Iris pigment epithelial cell (primary cell): ENCODE measurements at regions not wholly inside any gene's neighbourhood (a gene's known extent, or its start where the extent isn't known, plus 50 kb on each side); places are given as distances from the start of the nearest gene placed in this dataset.
A peak's percentile ranks its signal among the peaks of the same experiment; 100 is the strongest.
"Not testable (repeated sequence)": the region's sequence is repeated elsewhere in the genome, so short reads cannot be mapped to it uniquely, and the experiment has no call there.

Experiments
- DNase-seq: peaks from one replicate; pipeline ENCODE4 v3.0.0-alpha.2; 2011; ENCODE audit warnings: low read depth

DNA sequence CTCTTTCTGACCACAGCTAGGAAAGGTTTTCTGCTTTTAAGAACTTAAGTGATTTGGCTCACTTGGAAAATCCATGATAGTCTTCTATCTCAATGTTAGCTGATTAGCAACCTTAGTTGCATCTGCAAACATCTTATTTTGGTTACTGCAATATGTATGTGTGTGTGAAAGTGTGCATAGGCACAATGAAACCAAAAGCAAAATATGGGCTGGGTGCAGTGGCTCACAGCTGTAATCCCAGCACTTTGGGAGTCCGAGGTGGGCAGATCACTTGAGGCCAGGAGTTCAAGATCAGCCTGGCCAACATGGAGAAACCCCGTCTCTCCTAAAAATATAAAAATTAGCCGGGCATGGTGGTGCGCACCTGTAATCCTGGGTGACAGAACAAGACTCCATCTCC, 246.9 kb upstream of the NCAM1 start:
- not testable (repeated sequence) for DNase-seq

DNA sequence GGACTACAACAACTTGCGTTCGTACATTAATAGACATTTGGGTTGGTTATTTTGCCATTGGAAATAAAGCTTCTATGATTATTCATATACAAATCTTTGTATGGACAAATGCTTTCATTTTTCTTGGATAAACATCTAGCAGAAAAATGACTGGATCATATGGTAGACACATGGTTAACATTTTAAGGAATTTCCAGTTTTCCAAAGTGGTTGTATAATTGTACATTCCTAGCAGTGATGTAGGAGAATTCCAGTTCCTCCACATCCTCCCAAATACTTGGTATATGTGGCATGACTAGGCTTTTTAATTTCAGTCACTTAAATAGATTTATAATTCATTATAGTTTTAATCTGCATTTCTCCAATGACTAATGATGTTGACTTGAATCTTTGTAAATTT, 246.2 kb upstream of the NCAM1 start:
- no peak for DNase-seq

DNA sequence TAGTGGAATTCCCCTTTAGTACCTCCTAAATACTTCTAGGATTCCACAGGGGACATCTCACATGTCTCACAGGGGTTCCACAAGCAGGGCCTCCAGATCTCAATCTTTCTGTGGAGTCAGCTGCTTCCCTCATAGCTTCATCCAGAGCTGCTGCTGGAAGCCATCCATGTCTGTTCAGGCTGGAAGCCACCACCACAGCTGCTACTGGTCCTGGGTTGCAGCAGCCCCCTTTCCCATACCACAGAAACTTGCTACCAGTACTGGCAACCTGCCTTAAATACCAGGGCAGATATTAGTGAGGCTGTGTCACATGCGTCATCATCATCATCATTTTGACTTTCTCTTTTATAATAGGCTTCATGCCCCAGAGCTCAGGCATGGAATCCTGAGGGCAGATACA, 242.7 kb upstream of the NCAM1 start:
- no peak for DNase-seq

DNA sequence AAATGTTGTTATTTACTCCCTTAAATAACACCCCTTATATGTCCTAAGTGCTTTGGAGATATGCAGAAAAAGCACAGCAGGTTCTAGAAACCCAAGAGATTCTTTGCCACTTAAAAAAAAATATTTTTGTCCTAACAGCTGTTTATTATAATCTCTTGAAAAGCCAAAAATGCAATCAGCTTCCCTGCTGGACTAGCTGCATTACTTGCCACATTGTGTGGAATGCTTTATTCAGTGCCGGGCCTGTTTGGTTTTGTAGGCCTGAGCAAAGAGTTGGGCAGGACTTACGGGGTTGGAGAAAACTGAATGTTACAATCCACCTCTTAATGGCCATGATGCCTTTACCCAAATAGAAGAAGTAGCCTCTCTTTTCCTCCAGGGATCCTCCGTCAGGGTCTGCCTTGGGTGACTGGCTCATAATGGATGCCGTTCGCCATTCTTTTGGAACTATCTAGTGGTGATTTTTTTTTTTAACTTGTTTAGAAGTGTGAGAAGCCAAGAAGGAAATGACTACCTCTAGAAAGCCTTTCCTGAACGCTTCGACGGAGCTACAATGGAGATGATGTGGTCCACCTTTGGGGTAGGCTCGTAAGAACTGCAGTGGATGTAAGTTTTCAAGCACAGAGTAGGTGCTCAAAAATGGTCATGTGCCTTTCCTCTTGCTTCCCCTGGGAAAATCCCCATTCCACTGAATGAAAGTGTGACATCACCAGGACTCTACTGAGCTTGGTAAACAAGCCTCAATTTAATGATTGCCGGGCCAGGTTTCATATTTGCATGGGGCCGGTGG, 241.3 kb upstream of the NCAM1 start:
- no peak for DNase-seq

DNA sequence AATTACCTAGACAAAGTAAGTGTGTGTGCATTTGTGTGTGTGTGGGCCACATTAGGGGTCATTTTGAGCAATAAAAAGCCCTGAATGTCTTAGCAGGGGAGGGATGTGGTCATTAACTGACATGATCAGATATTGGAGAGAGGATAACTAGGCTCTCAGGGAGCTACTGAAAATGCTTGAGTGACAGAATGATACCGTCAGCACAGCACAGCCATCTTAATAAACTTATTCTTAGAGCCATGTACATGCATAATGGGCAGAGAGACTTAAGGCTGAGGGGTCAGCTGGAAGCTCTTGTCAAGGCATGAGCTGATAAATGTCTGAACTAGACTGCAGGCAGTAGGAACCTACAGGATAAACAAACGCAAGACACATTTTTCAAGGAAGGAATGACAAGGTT, 239.1 kb upstream of the NCAM1 start:
- no peak for DNase-seq

DNA sequence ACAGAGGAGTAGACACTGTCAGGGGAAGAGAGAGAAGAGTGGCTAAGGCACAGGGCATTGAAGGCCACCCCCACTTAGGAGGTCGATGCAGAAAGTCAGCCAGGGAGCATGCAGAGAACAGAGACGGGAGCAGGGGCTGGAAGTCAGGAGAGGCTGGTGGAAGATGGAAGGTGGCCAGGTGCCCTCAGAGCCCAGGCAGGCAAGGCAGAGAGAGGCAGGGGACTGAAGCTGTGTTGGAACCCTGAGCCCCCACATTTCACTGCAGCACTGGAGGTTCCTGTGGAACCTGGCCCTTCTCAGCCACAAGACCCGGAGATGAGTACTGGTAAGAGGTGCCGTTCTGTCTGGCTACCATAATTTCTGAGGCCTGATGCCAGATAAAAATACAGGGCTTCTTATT, 238.3 kb upstream of the NCAM1 start:
- no peak for DNase-seq

DNA sequence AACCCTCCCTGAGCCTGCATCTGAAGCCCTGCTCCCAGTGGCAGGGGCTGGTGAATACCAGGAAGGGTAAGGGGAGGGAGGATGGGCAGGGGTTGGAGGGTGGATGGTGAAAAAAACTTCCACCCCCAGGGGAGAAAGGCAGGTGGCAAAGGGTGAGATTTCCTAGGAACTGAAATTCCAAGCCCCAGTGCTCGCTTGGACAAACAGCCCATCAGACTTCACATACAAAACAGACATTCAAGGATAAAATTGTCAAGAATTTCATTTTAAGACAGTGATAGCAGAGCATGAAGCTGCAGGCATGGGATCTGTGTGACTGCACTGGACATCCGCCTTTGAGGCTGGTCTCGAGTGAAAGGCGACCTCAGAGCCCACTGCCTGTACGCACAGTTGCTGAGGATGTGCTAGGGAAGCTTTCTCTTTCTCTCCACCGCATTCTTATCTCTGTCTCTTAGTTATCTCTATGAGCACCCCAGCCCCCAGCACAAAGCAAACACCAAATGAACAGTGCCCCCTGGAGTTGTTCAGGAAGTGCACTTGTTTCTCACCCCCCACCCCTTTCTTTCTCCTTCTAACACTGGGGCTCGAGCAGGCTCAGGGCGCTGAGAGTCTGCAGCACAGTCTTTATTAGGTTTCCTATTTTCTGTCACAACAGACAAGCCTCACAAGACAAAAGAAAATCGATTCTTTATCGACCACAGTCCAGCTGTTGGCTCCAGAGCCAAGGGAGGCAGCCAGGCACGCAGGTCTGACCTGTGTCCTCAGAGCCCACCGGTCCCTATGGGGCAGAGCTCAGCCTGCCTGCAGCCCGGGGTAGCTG, 237.3 kb upstream of the NCAM1 start:
- no peak for DNase-seq

DNA sequence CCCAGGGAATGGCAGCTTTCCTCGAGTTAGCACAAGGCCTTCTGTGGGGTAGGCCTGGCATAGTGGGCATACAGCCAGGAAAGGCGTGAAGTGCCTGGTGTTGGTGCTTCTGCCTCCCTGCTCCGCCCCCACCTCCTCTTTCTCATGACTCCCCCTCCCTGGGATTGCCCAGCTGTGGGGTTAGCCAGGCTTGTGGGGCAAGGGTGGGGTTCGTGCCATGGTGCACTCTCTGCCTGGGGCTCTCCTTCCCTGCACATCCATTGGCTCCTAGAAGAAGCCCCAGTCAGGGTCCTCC, 236.8 kb upstream of the NCAM1 start:
- no peak for DNase-seq

DNA sequence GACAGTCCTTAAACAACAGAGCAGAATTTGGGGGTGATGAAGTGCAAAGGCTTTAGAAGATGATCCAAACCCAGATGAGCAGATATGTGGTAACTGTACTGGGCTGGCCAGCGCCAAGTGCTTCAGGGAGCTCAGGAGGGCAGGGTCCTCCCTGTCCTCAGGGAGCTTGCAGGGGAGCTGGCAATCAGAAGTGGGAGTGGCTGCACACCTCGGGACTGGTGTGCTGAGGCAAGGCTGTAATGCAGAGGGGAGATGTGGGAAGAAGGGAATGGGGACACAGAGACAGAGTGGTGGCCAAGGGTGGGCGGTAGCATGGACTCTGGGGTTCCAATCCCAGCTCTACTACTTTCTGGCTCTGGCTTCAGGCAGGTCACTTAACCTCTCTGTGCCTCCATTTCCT, 235.6 kb upstream of the NCAM1 start:
- no peak for DNase-seq

DNA sequence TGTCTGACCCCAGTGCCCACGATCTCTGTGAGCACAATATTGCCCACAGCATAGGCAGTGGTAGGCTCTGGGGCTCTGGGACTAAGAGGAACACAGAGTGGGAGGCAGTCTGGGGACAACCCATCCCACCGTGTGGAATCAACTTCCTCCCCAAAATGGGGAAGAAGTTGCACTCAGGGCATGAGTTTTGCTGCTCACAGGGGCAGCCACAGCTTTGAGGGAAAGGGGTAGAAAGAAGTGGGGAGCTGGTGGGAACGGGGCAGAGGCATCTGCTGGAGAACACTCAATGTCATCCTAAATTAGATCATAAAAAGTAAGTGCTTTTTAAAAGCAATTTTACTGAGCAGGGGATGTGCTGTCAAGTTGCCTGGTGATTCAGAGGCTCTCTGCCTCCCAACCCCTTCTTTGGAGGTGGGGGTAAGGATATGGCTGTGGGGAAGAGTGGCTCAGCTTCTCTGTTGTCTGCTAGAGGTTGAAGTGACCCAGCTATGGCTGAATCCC, 233.8 kb upstream of the NCAM1 start:
- DNase-seq = no peak

DNA sequence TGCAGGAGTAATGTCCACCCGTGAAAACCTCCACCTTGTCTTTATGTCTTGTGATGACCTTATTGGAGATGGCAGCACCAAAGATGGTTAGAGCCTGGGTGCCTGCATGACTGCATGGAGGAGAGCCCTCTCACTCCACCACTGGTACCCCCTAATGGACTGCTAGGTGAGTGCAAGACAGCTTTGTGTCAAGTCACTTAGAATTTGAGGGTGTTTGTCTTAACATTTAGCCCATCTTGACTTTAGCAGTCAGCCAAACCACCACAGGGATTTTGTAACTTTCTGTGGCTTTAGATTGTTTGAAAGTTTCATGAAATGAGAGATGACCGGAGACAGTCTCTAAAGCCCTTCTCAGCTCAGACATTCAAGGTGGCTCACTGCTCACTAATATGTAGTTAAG, 232.9 kb upstream of the NCAM1 start:
- no peak for DNase-seq

DNA sequence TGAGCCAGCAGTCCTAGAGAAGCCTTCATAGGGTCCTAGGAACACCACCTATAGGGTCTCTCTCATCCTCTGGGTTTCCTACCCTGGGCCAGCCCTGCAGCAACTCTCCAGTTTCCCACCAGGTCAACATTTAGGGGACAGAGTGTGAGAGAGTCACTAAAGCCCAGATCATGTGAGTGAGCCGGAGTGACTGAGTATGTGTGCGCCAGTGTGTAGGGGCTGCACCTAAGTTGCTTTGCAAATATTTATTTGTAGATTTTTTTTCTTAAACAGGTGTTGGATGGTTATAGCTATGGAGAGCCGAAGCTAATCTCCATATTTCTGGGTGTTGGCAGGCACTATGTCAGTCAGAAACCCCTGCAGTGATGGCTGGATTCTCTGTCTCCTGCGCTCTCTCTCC, 232.5 kb upstream of the NCAM1 start:
- DNase-seq = no peak

DNA sequence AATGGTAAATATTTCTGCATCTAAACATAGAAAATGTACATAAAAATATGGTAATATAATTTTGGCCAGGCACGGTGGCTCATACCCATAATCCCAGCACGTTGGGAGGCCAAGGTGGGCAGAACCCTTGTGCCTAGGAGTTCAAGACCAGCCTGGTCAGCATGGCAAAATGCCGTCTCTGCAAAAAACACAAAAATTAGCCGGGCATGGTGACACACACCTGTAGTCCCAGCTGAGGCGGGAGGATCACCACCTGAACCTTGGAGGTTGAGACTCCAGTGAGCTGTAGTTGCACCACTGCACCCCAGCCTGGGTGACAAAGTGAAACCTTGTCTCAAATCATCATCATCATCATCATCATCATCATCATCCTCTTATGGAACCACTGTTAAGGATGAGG, 230.6 kb upstream of the NCAM1 start:
- DNase-seq = no peak

DNA sequence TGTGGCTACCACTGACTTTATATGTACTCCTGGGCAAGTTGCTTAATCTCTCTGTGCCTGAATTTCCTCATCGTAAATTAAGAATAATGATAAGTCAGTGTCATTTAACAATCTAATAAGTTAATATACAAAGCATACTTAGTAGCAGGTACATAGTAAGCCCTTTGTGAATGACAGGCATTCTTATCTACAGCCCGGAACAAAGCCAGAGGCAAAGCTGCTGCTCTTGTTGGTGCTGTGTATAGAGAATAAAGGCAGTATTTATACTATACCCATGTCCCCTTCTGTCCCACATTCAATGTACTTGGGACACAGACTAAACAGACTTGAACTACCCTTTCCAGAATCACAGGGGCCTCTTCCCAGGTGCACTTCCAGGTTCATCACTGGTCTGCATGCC, 229.7 kb upstream of the NCAM1 start:
- no peak for DNase-seq

DNA sequence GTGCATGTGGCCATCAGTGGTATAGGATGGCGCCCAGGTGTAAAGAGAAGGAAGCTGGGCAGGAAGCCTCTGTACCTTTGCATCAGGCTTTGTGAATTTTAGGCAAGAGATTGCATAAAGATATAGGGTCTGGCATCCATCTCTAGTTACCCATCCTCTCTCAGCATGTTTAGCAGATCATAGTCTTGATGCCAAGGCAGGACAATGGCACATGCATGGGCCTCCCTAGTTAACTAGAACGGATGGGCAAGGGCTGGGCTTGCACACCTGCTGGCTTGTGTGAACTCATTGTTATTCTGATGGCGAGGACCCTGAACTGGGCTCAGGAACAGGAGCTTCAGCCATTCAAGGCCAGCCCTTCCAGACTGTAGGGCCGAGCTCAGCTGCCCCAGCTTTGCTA, 229.2 kb upstream of the NCAM1 start:
- no peak for DNase-seq

DNA sequence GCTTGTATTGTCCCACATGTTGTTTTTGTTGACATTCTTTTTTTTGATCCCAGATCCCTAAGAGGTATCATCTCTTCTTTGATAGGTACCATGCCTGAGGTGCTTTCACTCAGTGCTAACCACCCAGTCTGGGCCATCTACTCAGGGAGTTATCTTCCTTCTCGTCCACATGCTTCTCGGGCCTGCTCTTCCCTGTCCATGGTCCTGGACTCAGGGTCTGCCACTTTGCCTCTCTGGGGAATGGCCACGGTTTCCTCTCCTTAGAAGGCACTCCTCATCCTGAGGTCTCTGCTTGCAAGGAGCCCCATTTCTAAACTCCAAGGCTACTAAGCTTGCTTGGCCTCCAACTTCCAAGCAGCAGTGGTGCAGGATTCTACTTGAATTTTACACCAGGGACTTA, 227.0 kb upstream of the NCAM1 start:
- peak; percentile 46 for DNase-seq

DNA sequence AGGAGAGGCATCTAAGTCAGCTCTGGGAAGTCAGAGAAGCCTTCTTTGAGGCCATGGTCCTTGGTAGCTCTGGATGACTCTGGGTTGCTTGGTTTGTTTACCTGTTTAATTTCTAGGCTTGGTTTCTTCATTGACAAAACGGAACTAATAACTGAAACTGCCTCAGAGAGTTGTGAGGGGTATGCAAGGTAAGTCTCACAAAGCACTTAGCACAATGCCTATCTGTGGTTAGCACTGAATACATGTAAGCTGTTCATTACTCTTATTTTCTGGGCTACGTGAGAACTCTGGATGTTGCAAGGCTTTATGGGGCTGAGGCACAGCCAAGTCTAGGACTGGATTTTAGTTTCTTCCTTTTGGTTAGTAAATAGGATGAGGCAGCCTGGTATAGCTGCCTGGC, 225.8 kb upstream of the NCAM1 start:
- DNase-seq = no peak

DNA sequence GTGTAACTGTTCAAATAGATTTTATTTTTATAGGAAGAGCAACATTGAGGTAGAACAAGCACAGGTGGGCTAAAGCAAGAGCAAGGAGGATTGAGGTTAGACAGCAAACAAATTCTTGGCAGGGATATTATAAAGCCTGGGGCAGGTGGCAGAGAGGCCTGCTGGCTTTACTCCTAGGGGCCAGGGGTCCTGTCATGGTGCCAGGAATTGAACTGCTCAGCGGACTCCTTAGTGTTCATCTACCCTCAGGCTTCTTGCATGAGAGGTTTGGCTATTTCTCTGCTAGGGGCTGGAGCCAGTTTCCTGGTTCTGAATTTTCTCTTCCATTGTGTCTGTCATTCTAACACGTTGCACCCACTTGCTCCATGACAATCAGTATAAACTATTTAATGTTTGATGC, 217.2 kb upstream of the NCAM1 start:
- DNase-seq = no peak

DNA sequence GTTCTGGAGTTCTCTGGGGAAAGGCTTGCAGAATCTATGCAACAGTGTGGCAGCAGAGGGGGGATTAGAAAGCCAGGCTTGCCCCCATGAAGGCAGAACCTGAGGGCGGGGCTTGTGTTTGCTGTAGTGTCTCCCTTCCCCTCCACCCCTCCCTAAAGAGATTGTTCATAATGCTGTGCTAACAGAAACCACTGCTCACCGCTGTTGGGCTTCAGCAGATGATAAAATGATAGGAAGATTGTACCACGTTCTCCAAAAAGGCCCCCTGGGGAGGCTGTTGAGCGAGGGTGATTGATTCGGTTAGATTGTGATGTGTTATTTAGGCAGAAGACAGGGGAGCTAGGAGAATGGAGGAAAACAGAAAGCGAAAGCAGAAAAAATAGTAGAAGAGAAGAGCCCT, 215.2 kb upstream of the NCAM1 start:
- DNase-seq = no peak

DNA sequence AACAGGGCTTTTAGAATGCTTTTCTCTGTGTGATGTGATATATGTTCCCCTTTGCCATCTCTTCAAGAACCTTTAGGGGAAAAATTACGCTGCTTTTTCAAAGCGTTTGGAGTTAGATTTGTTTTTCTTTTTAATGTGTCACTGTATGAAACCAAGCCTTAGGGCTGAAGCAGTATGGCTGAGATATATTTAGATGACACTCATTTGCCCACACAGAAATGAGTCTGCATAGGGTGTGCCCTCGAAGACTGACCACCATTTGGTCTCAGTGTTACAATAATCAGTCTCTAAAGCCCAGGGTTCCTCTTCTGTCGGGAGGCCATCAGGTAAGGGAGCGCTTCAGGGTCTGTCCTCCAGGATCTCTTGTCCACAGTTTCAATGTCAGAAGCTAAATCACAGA, 213.0 kb upstream of the NCAM1 start:
- DNase-seq = no peak

DNA sequence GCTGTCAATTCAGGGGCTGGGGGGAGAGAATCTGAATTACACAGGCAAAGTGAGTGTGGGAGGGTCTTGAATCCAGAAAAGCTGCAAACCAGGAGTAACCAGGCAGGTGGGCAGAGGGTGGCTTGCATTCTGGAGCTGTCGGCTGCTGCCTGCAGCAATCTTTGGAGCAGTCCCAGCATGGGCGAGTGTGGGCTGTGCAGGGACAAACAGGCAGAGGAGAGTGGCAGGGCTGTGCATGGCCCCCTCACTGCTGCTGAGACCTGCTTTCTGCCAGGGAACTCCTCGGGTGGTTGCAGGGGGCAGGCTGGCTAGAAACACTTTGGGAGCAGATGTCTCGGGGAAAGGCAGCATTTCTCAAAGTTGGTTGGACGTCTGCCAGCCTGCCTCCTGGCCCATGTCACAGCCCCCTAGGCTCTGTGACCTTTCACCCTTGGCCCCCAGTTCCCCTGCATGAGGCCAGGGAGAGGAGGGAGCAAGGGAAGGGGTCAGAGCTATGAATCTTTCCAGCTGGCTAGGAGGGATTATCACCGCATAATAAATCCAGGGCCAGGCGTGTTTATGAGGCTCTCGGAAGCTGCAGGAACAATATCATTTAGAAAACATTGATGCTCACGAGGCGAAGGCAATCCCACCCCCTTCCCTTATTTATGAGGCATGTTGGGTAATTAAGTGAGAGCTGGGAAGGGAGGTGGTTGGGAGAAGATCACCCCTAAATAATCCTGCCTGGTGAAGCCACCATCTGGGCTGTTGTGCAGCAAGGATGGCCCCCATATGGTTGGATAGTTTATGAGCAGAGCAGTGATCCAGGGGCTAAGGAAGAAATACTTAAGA, 212.3 kb upstream of the NCAM1 start:
- DNase-seq = no peak

DNA sequence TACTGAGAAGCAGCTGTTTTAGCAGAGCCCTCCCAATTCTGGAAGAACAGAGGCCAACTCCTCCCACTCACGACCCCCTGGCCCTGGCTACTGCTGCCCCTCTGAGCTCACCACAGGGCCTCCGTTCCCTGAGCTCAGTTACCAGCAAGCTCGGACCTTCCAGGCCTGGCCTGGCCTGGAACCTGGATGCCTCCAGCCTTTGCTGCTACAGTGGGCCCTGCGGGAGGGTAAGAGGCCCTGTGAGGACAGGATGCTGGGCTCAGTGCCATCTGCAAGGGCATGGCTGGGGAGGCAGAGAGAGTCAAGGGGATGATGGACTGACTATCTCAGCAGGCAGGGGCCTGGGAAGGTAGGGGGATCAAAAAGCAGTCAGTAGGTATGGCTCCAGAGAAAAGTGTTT, 209.9 kb upstream of the NCAM1 start:
- DNase-seq = no peak

DNA sequence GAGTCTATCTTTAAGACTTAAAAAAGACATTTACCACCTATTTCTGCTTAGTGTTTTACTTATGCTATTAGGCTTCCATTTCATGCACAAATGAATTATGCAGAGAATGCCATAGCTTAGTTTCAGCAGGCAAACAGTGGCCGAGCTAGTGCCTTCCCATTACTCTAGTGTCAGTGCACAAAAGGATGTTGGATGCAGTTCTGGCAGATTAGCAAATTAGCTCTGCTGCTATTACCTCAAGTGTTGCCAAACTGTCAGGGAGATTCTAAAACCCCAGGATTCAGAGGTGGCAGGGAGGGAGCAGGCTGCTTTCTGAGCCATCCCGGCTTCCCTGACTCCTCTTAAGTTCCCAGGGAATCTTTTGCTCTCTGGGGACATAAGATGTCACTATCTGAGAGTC, 209.4 kb upstream of the NCAM1 start:
- DNase-seq = no peak
